Body of pancreas (tissue), 4 donors: ENCODE measurements at regions not wholly inside any gene's neighbourhood (a gene's known extent, or its start where the extent isn't known, plus 50 kb on each side); places are given as distances from the start of the nearest gene placed in this dataset.

Source experiments
- CTCF ChIP-seq, 7 experiments: fragments of 450-650 bp in 4 of 7; fragments of 200-600 bp in 3 of 7; sonication (generic) in 3 of 7; IDR thresholded peaks; one replicate each; pipeline ENCODE4 v1.5.1; 2016 to 2019; ENCODE audit warnings: antibody characterized with exemption in 7 of 7
- POLR2A ChIP-seq, 3 donors: fragments of 450-650 bp; IDR thresholded peaks; one replicate each; pipeline ENCODE4 v1.6.1; 2016; ENCODE audit warnings: antibody characterized with exemption in 3 of 3, mild to moderate bottlenecking in 2 of 3

DNA sequence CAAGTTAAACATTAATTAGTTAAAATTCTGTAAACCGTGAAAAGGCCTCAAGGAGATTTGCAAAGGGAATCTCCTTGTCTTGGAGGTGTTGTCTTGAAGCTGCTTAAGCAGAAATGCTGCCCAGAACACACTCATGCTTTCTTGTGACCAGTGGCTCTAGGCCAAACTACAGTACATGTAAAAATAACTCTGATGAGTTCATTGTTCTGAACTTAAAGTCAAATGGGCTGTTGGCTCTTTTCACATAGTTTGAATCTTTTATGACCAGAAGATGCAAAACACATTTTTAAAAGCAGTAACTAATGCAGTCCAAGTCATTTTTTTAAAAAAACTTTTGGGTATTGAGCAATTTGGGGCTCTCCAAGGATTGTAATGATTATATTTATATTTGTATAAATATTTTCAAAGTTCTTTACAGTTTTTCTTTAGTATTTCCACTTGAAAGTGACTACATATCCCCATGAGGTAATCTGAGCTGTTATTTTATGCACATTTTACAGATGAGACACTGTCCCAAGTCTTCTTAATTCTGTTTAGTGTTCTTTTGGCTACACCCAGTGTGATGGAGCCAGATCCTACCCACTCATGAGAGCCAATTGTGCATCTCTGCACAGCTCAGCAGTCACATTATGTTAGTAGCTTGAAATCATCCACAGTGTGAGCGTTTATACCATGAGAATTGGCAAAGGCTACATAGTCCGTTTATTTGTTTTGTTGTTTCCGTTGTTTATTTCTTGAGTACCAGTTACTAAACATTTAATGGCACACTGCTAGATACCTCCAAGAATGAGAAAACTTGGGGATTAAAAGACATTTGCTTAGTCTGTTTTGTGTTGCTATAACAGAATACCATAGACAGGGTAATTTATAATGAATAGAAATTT, 112.8 kb upstream of the ATXN3L start:
- TF ChIP-seq CTCF (IDR thresholded peaks at IDR 0.05), result no peak
- TF ChIP-seq POLR2A (IDR thresholded peaks at IDR 0.05), result no peak
